ENCODE measurements at regions not wholly inside any gene's neighbourhood (a gene's known extent, or its start where the extent isn't known, plus 50 kb on each side); places are given as distances from the start of the nearest gene placed in this dataset.

DNA sequence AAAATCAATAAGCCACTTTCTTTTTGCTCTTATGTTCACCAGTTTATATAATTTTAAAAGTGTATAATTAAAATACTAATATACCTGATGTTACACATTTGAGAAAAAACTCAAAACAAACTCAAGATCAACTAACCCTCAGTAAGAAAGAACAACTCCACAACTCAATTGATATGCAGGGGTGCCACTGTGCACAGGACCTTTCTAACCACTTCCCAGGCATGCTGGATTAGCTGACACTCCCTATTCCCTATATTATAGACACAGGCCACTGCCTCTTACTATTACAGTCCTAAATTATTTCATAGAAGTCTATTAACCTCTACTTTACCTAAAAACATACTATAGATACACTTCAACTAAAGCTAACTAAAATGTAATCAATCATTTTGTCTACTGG lies 191.7 kb upstream of the KRR1 start:
- TF ChIP-seq POLR2AphosphoS5 (IDR thresholded peaks at IDR 0.05; ENCODE audit: low read depth, low read length) = no peak
- TF ChIP-seq RFX5 (IDR thresholded peaks at IDR 0.05; ENCODE audit: low read length) = no peak
- TF ChIP-seq, protein P1, sequence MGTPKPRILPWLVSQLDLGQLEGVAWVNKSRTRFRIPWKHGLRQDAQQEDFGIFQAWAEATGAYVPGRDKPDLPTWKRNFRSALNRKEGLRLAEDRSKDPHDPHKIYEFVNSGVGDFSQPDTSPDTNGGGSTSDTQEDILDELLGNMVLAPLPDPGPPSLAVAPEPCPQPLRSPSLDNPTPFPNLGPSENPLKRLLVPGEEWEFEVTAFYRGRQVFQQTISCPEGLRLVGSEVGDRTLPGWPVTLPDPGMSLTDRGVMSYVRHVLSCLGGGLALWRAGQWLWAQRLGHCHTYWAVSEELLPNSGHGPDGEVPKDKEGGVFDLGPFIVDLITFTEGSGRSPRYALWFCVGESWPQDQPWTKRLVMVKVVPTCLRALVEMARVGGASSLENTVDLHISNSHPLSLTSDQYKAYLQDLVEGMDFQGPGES (IDR thresholded peaks at IDR 0.05; ENCODE audit: low read depth, low read length) = no peak
- TF ChIP-seq, protein P2, sequence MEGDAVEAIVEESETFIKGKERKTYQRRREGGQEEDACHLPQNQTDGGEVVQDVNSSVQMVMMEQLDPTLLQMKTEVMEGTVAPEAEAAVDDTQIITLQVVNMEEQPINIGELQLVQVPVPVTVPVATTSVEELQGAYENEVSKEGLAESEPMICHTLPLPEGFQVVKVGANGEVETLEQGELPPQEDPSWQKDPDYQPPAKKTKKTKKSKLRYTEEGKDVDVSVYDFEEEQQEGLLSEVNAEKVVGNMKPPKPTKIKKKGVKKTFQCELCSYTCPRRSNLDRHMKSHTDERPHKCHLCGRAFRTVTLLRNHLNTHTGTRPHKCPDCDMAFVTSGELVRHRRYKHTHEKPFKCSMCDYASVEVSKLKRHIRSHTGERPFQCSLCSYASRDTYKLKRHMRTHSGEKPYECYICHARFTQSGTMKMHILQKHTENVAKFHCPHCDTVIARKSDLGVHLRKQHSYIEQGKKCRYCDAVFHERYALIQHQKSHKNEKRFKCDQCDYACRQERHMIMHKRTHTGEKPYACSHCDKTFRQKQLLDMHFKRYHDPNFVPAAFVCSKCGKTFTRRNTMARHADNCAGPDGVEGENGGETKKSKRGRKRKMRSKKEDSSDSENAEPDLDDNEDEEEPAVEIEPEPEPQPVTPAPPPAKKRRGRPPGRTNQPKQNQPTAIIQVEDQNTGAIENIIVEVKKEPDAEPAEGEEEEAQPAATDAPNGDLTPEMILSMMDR (IDR thresholded peaks at IDR 0.05) = no peak
- TF ChIP-seq YY1 (IDR thresholded peaks at IDR 0.05; ENCODE audit: low read depth) = no peak
- TF ChIP-seq EP300 (IDR thresholded peaks at IDR 0.05; ENCODE audit: borderline replicate concordance in 1 of 2, low read depth in 1 of 2, low read length in 1 of 2) = no peak
- no peak for TF ChIP-seq NRF1 (IDR thresholded peaks at IDR 0.05; ENCODE audit: low read depth, low read length)
- no peak for TF ChIP-seq GATA2 (CRISPR knock-in tag; IDR thresholded peaks at IDR 0.05)
- no peak for TF ChIP-seq MXI1 (IDR thresholded peaks at IDR 0.05; ENCODE audit: low read depth, low read length)
- TF ChIP-seq, protein P3, sequence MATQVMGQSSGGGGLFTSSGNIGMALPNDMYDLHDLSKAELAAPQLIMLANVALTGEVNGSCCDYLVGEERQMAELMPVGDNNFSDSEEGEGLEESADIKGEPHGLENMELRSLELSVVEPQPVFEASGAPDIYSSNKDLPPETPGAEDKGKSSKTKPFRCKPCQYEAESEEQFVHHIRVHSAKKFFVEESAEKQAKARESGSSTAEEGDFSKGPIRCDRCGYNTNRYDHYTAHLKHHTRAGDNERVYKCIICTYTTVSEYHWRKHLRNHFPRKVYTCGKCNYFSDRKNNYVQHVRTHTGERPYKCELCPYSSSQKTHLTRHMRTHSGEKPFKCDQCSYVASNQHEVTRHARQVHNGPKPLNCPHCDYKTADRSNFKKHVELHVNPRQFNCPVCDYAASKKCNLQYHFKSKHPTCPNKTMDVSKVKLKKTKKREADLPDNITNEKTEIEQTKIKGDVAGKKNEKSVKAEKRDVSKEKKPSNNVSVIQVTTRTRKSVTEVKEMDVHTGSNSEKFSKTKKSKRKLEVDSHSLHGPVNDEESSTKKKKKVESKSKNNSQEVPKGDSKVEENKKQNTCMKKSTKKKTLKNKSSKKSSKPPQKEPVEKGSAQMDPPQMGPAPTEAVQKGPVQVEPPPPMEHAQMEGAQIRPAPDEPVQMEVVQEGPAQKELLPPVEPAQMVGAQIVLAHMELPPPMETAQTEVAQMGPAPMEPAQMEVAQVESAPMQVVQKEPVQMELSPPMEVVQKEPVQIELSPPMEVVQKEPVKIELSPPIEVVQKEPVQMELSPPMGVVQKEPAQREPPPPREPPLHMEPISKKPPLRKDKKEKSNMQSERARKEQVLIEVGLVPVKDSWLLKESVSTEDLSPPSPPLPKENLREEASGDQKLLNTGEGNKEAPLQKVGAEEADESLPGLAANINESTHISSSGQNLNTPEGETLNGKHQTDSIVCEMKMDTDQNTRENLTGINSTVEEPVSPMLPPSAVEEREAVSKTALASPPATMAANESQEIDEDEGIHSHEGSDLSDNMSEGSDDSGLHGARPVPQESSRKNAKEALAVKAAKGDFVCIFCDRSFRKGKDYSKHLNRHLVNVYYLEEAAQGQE (IDR thresholded peaks at IDR 0.05; ENCODE audit: low read depth, low read length) = no peak
- TF ChIP-seq, protein P4, sequence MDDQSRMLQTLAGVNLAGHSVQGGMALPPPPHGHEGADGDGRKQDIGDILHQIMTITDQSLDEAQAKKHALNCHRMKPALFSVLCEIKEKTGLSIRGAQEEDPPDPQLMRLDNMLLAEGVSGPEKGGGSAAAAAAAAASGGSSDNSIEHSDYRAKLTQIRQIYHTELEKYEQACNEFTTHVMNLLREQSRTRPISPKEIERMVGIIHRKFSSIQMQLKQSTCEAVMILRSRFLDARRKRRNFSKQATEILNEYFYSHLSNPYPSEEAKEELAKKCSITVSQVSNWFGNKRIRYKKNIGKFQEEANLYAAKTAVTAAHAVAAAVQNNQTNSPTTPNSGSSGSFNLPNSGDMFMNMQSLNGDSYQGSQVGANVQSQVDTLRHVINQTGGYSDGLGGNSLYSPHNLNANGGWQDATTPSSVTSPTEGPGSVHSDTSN (IDR thresholded peaks at IDR 0.05) = no peak
- TF ChIP-seq FOXM1 (IDR thresholded peaks at IDR 0.05; ENCODE audit: low read depth) = no peak
- TF ChIP-seq JUND (IDR thresholded peaks at IDR 0.05) = no peak
